DOHH2 (cell line): ENCODE measurements at regions not wholly inside any gene's neighbourhood (a gene's known extent, or its start where the extent isn't known, plus 50 kb on each side); places are given as distances from the start of the nearest gene placed in this dataset.

ENCODE experiments used
- CTCF ChIP-seq: fragments of 200-600 bp; sonication (generic); IDR thresholded peaks from one replicate; pipeline ENCODE4 v1.5.1; 2014; ENCODE audit warnings: antibody characterized with exemption, mild to moderate bottlenecking, low read depth, low read length; ENCODE audit not compliant: poor library complexity, severe bottlenecking
- EZH2phosphoT487 ChIP-seq: fragments of 200-600 bp; sonication (generic); IDR thresholded peaks from 2 replicates; pipeline ENCODE4 v1.6.1; 2017; ENCODE audit warnings: borderline replicate concordance, mild to moderate bottlenecking, antibody characterized with exemption, low read length, moderate library complexity, mixed read lengths

GRCh38 chr20:52361650-52362049 is 170.1 kb upstream of the ZFP64 start:
- no peak for TF ChIP-seq CTCF
- no peak for TF ChIP-seq EZH2phosphoT487
